Calu3 (cell line): ENCODE measurements at regions not wholly inside any gene's neighbourhood (a gene's known extent, or its start where the extent isn't known, plus 50 kb on each side); places are given as distances from the start of the nearest gene placed in this dataset.

Source experiments
- BruUV-seq: library from RNA; stranded (reverse); fragments of 400-500 nt; replicated peaks from 2 replicates; lab custom pipeline; 2021; lab: Mats Ljungman, UMichigan
- CTCF ChIA-PET: fragments of 300-600 bp; sonication (Branson Sonifier 250); formaldehyde crosslinking; loops from one replicate; lab custom pipeline; 2022; ENCODE audit warnings: antibody characterized with exemption; lab: Charles Lee
- DNase-seq: peaks from one replicate; pipeline ENCODE4 v3.0.0; 2022
- H3K27ac Mint-ChIP-seq: one replicate; pipeline ENCODE4 v1.8.0; 2022; ENCODE audit warnings: mixed read lengths; ENCODE audit not compliant: unreplicated experiment
- H3K27me3 Mint-ChIP-seq: one replicate; pipeline ENCODE4 v1.8.0; 2022; ENCODE audit warnings: mixed read lengths; ENCODE audit not compliant: unreplicated experiment
- H3K36me3 Mint-ChIP-seq: one replicate; pipeline ENCODE4 v1.8.0; 2022; ENCODE audit warnings: mild to moderate bottlenecking, moderate library complexity, mixed read lengths; ENCODE audit not compliant: insufficient read depth, unreplicated experiment
- H3K4me1 Mint-ChIP-seq: one replicate; pipeline ENCODE4 v1.8.0; 2022; ENCODE audit warnings: mild to moderate bottlenecking, low read depth, mixed read lengths; ENCODE audit not compliant: unreplicated experiment
- H3K4me3 Mint-ChIP-seq: one replicate; pipeline ENCODE4 v1.8.0; 2022; ENCODE audit warnings: mild to moderate bottlenecking, low read depth, moderate library complexity, mixed read lengths; ENCODE audit not compliant: unreplicated experiment
- H3K9me3 Mint-ChIP-seq: one replicate; pipeline ENCODE4 v1.8.0; 2022; ENCODE audit warnings: low read depth, mixed read lengths; ENCODE audit not compliant: unreplicated experiment
- intact Hi-C: fragments of 100-400 bp; cut with micrococcal nuclease; formaldehyde crosslinking; loops from one replicate; pipeline ENCODE4 v1.10.0; 2022; ENCODE audit not compliant: unreplicated experiment
- TF ChIP-seq, protein P1 (sequence below): fragments of 200-600 bp; IDR thresholded peaks from one replicate; pipeline ENCODE4 v1.8.0; 2022; ENCODE audit warnings: antibody characterized with exemption; ENCODE audit not compliant: unreplicated experiment

DNA sequence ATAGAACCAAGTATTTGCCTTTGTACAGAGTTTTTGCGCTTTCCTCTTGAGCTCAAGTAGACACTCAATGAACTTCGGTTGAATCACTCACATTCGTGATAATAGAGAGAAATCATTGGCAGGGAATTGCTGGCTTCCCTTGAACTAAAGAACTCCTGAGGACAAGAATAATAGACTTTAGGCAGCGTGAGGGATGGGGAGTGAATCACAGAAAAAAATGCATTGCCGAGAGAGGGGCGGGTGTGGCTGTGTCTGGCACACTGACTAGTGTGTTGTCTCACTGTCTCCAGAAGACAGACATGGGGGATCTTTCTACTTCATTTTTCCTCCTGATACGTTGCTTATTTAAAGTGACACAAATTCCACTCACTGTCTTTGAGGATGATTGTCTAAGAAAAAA is 805.2 kb downstream of the BCL11B start:
- BruUV-seq: no TSS peak
- Mint-ChIP-seq H3K27me3 (no peaks in the 10 kb centered on the region), H3K4me3 (no peak overlapping the region), H3K36me3 (no peaks in the 10 kb centered on the region), H3K4me1 (no peaks in the 10 kb centered on the region), H3K27ac (no peak overlapping the region), H3K9me3 (peaks cover 10% of the 10 kb centered on the region)
- TF ChIP-seq, protein P1, sequence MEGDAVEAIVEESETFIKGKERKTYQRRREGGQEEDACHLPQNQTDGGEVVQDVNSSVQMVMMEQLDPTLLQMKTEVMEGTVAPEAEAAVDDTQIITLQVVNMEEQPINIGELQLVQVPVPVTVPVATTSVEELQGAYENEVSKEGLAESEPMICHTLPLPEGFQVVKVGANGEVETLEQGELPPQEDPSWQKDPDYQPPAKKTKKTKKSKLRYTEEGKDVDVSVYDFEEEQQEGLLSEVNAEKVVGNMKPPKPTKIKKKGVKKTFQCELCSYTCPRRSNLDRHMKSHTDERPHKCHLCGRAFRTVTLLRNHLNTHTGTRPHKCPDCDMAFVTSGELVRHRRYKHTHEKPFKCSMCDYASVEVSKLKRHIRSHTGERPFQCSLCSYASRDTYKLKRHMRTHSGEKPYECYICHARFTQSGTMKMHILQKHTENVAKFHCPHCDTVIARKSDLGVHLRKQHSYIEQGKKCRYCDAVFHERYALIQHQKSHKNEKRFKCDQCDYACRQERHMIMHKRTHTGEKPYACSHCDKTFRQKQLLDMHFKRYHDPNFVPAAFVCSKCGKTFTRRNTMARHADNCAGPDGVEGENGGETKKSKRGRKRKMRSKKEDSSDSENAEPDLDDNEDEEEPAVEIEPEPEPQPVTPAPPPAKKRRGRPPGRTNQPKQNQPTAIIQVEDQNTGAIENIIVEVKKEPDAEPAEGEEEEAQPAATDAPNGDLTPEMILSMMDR: no peak
- CTCF ChIA-PET: no interaction called here
- intact Hi-C loops: no loop called here
- no peak for DNase-seq

DNA sequence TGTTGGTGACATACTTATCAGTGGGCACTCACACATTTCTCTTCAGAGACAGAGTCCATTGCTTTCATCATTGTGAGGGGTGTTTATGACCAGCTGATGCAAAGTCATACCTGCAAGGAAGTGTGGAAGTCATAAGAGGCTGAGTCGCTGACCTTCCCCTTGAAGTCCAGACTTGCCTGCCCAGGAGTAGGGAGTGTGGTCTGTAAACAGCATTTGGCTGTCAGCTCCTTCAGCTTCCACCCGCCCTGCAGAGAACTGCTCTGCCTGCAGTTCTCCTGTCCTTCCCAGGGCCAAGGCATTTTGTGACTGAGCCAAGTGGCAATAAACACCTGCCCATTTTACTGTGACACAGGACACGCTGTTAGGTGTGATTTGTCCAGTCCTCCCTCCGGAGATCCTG is 801.3 kb downstream of the BCL11B start:
- TF ChIP-seq, protein P1: no peak
- intact Hi-C loops: no loop called here
- no peaks in the 10 kb centered on the region for H3K27me3 Mint-ChIP-seq
- H3K27ac Mint-ChIP-seq: no peak overlapping the region
- no peaks in the 10 kb centered on the region for H3K36me3 Mint-ChIP-seq
- BruUV-seq: no TSS peak
- H3K4me3 Mint-ChIP-seq: no peak overlapping the region
- no peak for DNase-seq
- no peaks in the 10 kb centered on the region for H3K4me1 Mint-ChIP-seq
- H3K9me3 Mint-ChIP-seq: peaks cover 13% of the 10 kb centered on the region
- CTCF ChIA-PET: no interaction called here

GRCh38 chr14:98474900-98475299 is 797.1 kb downstream of the BCL11B start:
- Mint-ChIP-seq H3K36me3 (no peaks in the 10 kb centered on the region), H3K9me3 (peaks cover 11% of the 10 kb centered on the region), H3K4me1 (no peaks in the 10 kb centered on the region), H3K4me3 (no peak overlapping the region), H3K27me3 (no peaks in the 10 kb centered on the region), H3K27ac (no peak overlapping the region)
- no peak for DNase-seq
- no TSS peak for BruUV-seq
- TF ChIP-seq, protein P1: no peak
- CTCF ChIA-PET: no interaction called here
- intact Hi-C loops: no loop called here

DNA sequence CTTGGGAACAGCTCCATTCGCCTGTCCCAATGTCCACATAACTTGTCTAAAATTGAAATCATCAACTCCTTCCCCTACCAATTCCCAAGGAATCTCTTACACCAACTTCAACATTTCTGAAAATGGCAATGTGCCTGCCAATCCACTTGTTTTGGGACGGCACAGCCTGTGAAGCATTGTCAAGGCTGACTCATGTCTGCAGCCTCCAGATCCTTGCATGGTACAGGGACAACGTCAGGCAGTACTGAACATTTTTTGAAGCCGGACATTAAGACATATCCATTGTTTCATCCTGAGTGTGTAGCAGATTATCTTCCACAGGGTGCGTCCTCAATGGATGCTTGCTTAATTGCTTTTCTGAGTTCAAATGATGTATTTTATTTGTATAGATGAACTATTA is 794.1 kb downstream of the BCL11B start:
- no peaks in the 10 kb centered on the region for H3K4me1 Mint-ChIP-seq
- H3K9me3 Mint-ChIP-seq: peaks cover 7% of the 10 kb centered on the region
- no peak overlapping the region for H3K4me3 Mint-ChIP-seq
- no peaks in the 10 kb centered on the region for H3K36me3 Mint-ChIP-seq
- CTCF ChIA-PET: no interaction called here
- BruUV-seq: no TSS peak
- no peak overlapping the region for H3K27ac Mint-ChIP-seq
- intact Hi-C loops: no loop called here
- TF ChIP-seq, protein P1: no peak
- H3K27me3 Mint-ChIP-seq: no peaks in the 10 kb centered on the region
- DNase-seq: no peak
